ACHN (cell line): ENCODE measurements at regions not wholly inside any gene's neighbourhood (a gene's known extent, or its start where the extent isn't known, plus 50 kb on each side); places are given as distances from the start of the nearest gene placed in this dataset.
"Not testable (repeated sequence)": the region's sequence is repeated elsewhere in the genome, so short reads cannot be mapped to it uniquely, and the experiment has no call there.

Experiments
- DNase-seq: peaks from one replicate; pipeline ENCODE4 v3.0.0-alpha.2; 2015
- in situ Hi-C: cut with HindIII; loops from 2 replicates; pipeline ENCODE4 v1.10.0; 2017; ENCODE audit warnings: low sequenced_read_pairs, low pct_ligation_motif_present, low pct_unique_long_range_greater_than_20kb

GRCh38 chr2:167383610-167384194 lies 495.4 kb downstream of the XIRP2 start:
- no peak for DNase-seq
- in situ Hi-C loops = no loop called here

- DNase-seq = peak; percentile 55
- in situ Hi-C loops = no loop called here
Measured at GRCh38 chr2:167381349-167381748, 493.1 kb downstream of the XIRP2 start.

- in situ Hi-C loops = no loop called here
- DNase-seq = no peak
Measured at GRCh38 chr2:167380555-167380954, 492.3 kb downstream of the XIRP2 start.

GRCh38 chr2:167380094-167380493 lies 491.8 kb downstream of the XIRP2 start:
- no peak for DNase-seq
- in situ Hi-C loops = no loop called here

GRCh38 chr2:167369083-167369482 lies 480.8 kb downstream of the XIRP2 start:
- DNase-seq = no peak
- in situ Hi-C loops = no loop called here

DNA sequence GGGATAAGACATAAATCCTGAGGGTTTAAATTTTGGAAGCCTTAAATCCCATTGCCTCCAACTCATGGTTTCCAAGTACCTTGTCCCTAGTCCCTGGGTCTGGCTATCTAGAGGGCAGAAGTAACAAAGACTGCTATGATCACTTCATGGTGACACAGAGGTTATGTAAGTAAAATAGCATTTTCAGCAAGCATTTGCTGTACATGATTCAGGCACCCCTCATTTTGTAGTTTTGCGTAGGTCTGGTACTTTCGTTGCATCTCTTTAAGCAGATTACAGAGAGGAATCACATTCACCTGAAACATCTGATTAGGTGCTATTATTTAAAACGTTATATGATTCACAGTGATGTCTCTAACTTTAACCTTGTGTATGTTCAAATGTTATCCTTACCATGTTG lies 480.1 kb downstream of the XIRP2 start:
- DNase-seq = no peak
- in situ Hi-C loops = no loop called here

DNA sequence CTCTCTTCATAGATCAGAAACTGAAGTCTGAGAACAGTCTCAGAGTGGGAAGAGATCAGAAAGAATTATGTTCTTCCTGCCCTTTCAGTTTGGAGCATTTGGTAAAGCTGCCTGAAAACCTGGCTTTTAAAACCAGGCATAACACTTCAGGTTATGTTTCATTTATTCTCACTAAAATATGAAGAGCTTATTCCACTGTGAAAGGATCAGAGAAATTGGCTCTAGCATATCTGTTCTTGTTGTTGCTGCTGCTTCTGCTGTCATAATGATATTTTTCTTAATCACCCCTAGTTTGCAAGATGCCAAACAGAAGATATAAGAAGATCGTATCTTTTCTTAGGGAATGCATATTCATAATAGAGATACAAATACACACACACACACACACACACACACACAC lies 476.9 kb downstream of the XIRP2 start:
- no peak for DNase-seq
- in situ Hi-C loops = no loop called here

- DNase-seq = no peak
- in situ Hi-C loops = no loop called here
Measured at GRCh38 chr2:167361426-167361825, 473.1 kb downstream of the XIRP2 start.

DNA sequence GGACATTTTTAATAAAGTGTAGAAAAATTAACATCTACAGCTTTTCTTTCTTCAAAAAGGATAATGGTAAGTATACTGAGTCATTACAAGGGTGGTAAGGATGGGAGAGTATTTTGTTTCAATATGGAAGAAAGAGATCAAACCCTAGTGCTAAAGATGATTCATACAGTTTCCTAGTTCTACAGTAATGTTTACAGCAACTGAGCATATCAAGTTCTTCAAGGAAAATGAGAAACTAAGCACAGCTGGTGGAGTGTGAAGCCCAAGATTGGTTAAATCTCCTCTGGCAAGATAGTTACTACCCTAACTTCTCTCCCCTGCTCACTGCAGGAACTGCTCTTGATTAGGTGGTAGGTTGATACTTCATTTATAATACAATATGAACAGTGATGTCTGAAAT lies 467.5 kb downstream of the XIRP2 start:
- DNase-seq = no peak
- in situ Hi-C loops = no loop called here

DNA sequence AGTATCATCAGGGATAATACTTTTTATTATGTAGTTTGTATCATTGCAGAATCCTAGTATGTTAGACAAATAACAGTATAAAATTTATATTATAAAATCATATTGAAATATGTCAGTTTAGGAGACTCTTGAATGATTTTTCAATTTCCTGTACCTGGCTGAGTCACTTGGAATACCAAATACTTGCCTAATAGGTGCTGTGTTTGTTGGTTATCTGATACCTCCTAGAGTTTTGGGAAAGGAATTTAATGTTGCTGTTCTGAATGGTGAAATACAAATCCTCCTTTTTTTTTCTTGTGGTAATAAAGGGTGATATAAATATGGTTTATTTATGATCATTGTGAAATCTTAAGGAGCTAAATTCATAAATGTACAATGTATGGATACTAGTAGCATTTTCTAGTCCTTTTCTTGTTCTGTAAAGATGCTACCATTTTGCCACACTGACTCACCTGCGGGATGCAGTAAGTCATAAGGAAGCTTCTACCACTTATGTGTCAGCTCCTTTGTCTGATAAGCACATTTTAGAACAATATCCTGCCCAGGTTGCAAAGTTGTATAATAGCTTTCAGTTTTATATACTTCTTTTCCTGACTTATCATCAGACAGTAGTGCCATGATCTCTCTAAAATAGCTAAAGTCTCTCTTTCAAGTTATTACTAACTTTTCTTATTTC lies 465.5 kb downstream of the XIRP2 start:
- in situ Hi-C loops = no loop called here
- no peak for DNase-seq

GRCh38 chr2:167345559-167345958 lies 457.3 kb downstream of the XIRP2 start:
- in situ Hi-C loops = no loop called here
- DNase-seq = peak; percentile 43

GRCh38 chr2:167342769-167343168 lies 454.5 kb downstream of the XIRP2 start:
- in situ Hi-C loops = no loop called here
- DNase-seq = peak; percentile 40

GRCh38 chr2:167340322-167340721 lies 452.0 kb downstream of the XIRP2 start:
- no peak for DNase-seq
- in situ Hi-C loops = no loop called here

GRCh38 chr2:167336213-167336612 lies 447.9 kb downstream of the XIRP2 start:
- in situ Hi-C loops = no loop called here
- DNase-seq = no peak

GRCh38 chr2:167335541-167335992 lies 447.3 kb downstream of the XIRP2 start:
- in situ Hi-C loops = no loop called here
- peak; percentile 51 for DNase-seq

DNA sequence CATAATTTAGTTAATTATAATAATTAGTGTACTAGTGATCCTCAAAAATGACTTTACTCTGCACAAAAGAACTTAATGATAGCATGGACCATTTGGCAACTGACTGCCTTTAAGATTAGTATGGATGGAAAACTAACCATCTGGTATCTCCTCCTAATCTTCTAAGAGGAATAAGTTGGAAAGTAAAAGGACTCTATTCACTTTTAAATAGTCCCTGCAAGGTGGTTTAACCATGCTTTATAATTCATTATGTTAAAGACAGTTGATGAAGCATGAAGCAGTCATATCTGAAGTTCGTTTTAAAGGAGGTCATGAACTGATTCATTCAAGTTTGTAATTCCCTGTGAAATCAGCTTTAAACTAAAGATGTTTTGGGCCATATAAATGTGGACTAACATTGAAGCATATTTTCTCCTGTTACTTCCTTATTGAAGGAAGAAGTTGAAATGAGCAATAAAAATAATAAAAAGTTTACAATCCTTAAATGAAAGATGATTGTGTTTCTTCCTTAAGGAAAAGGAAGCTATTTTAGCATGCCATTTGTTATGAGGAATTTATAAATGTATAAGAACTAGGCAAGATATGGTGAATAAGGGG lies 446.0 kb downstream of the XIRP2 start:
- in situ Hi-C loops = no loop called here
- no peak for DNase-seq

DNA sequence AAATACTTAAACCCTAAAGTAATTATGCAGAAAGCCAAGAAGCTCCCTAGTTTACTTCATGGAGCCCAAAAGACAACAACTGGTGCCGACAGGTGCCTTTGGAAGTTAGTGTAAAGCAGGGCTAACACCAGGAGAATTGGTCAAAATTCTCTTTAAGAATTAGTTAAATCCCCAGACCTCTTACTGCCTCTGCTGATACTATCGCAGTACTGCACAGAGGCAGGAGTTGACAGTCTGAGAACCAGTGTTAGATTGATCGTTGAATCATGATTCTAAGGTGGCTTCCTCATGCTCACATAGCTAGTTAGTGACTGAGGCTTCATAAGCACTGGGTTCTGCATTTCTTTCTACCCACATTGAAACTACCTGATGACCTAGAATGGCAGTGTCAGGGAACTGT lies 445.0 kb downstream of the XIRP2 start:
- in situ Hi-C loops = no loop called here

GRCh38 chr2:167332358-167332757 lies 444.1 kb downstream of the XIRP2 start:
- no peak for DNase-seq
- in situ Hi-C loops = no loop called here

More for the DNA sequence above, 445.0 kb downstream of the XIRP2 start:
- DNase-seq = no peak

DNA sequence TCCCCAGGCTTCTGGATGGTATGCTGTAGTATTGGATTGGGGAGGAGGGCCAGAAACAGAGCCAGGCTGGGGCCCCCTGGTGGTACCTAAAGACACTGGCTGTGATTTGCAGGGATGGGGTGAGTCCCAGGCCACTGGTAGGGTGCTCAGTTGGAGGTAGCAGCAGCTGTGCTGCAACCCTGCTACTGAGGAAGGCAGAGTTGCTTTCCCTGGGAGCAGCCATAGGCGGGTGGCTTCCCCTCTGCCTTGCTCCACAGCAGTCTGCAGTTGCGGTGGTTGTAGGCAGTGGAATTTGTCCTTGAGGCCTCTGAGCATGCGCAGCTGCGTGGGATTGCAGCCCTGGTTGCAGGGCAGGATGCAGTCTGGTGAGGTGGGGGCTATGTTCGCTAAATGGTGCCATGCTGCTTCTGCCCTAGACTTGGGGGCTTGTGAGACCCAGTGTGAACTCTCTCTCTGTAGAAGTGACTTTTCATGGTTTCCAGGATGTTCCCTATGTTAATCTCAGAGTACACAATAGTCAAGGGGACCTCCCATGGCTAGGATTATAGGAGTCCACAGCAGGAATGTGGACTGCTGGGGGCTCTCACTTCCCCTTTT lies 443.5 kb downstream of the XIRP2 start:
- peak; percentile 30 for DNase-seq
- in situ Hi-C loops = no loop called here

- DNase-seq, in situ Hi-C loops: not testable (repeated sequence)
Measured at GRCh38 chr2:167328808-167329207, 440.5 kb downstream of the XIRP2 start.
